GM12891 (cell line): ENCODE measurements at regions not wholly inside any gene's neighbourhood (a gene's known extent, or its start where the extent isn't known, plus 50 kb on each side); places are given as distances from the start of the nearest gene placed in this dataset.

Experiments used
- PAX5 ChIP-seq: IDR thresholded peaks from 2 replicates; pipeline ENCODE4 v1.6.1; 2011; ENCODE audit warnings: low read length, moderate library complexity, mild to moderate bottlenecking; ENCODE audit not compliant: insufficient read depth, severe bottlenecking
- POLR2A ChIP-seq: IDR thresholded peaks from 2 replicates; pipeline ENCODE4 v1.6.1; 2011; ENCODE audit warnings: low read depth, low read length, control low read depth
- POLR2AphosphoS5 ChIP-seq: IDR thresholded peaks from 2 replicates; pipeline ENCODE4 v1.6.1; 2011; ENCODE audit warnings: low read depth, low read length, control low read depth
- POU2F2 ChIP-seq: IDR thresholded peaks from 2 replicates; pipeline ENCODE4 v1.6.1; 2011; ENCODE audit warnings: low read depth, mild to moderate bottlenecking, control low read depth, low read length, moderate library complexity
- SPI1 ChIP-seq: IDR thresholded peaks from 2 replicates; pipeline ENCODE4 v1.6.1; 2011; ENCODE audit warnings: low read depth, low read length, control low read depth
- TAF1 ChIP-seq: IDR thresholded peaks from 2 replicates; pipeline ENCODE4 v1.6.1; 2011; ENCODE audit warnings: low read depth, low read length, control low read depth

GRCh38 chr10:33087152-33087551, 129.1 kb upstream of the ITGB1 start:
- TF ChIP-seq POLR2AphosphoS5 (no peak), TAF1 (no peak), POLR2A (no peak), SPI1 (no peak), POU2F2 (no peak), PAX5 (no peak)
